HEK293 (cell line): ENCODE measurements at regions not wholly inside any gene's neighbourhood (a gene's known extent, or its start where the extent isn't known, plus 50 kb on each side); places are given as distances from the start of the nearest gene placed in this dataset.

ENCODE experiments used
- CTCF ChIA-PET: fragments of 350-600 bp; formaldehyde crosslinking; extraction: SDS; loops from one replicate; lab custom pipeline; 2021; ENCODE audit warnings: antibody characterized with exemption; lab: Yijun Ruan, JAX
- POLR2A ChIA-PET: fragments of 300-600 bp; formaldehyde crosslinking; extraction: SDS; loops from one replicate; lab custom pipeline; 2020; ENCODE audit warnings: antibody characterized with exemption, inconsistent platforms; lab: Yijun Ruan, JAX
- H3K27ac ChIP-seq: fragments of 200-500 bp; sonication (Bioruptor generic); 2 replicates; pipeline ENCODE4 v1.5.1; 2014; ENCODE audit warnings: low read depth, low read length, control low read depth, inconsistent platforms; ENCODE audit errors: extremely low read depth
- H3K36me3 ChIP-seq, 2 experiments: fragments of 200-500 bp in 1 of 2; sonication (Bioruptor generic) in 1 of 2; 1 replicate in 1 of 2; 2 replicates in 1 of 2; pipeline ENCODE4 v1.5.1; 2014 to 2017; ENCODE audit warnings: inconsistent platforms in 2 of 2, low read length in 2 of 2; ENCODE audit not compliant: control insufficient read depth in 2 of 2, insufficient read depth in 1 of 2
- H3K4me1 ChIP-seq: fragments of 200-500 bp; sonication (Bioruptor generic); 2 replicates; pipeline ENCODE4 v1.5.1; 2014; ENCODE audit warnings: mild to moderate bottlenecking, low read length, inconsistent platforms; ENCODE audit not compliant: control insufficient read depth, insufficient read depth
- H3K4me3 ChIP-seq: 2 replicates; pipeline ENCODE4 v1.5.1; 2011; ENCODE audit warnings: low read depth, mild to moderate bottlenecking, control low read depth, low read length, moderate library complexity
- H3K9me3 ChIP-seq: fragments of 200-500 bp; sonication (Bioruptor generic); 2 replicates; pipeline ENCODE4 v1.5.1; 2014; ENCODE audit warnings: low read depth, low read length, inconsistent platforms; ENCODE audit not compliant: control insufficient read depth, insufficient read depth
- BCL6B ChIP-seq: fragments of 450-650 bp; formaldehyde crosslinking; IDR thresholded peaks from 2 replicates; pipeline ENCODE4 v1.5.1; 2017; ENCODE audit warnings: missing biosample characterization, missing genetic modification characterization
- GLI2 ChIP-seq: fragments of 450-650 bp; formaldehyde crosslinking; IDR thresholded peaks from 2 replicates; pipeline ENCODE4; 2017; ENCODE audit warnings: missing biosample characterization, missing genetic modification characterization, low read depth, borderline replicate concordance
- KLF7 ChIP-seq: fragments of 450-650 bp; formaldehyde crosslinking; IDR thresholded peaks from 2 replicates; pipeline ENCODE4 v1.5.1; 2016; ENCODE audit warnings: missing biosample characterization, missing genetic modification characterization, borderline replicate concordance
- MYNN ChIP-seq: fragments of 450-650 bp; formaldehyde crosslinking; IDR thresholded peaks from 2 replicates; pipeline ENCODE4 v1.5.1; 2016; ENCODE audit warnings: missing biosample characterization, missing genetic modification characterization, borderline replicate concordance
- SP3 ChIP-seq: fragments of 450-650 bp; formaldehyde crosslinking; IDR thresholded peaks from 2 replicates; pipeline ENCODE4 v1.5.1; 2016; ENCODE audit warnings: missing biosample characterization, missing genetic modification characterization
- ZBTB48 ChIP-seq: fragments of 450-650 bp; formaldehyde crosslinking; IDR thresholded peaks from 2 replicates; pipeline ENCODE4 v1.5.1; 2016; ENCODE audit warnings: missing biosample characterization, missing genetic modification characterization
- ZEB2 ChIP-seq: fragments of 450-650 bp; formaldehyde crosslinking; IDR thresholded peaks from 2 replicates; pipeline ENCODE4 v1.5.1; 2016; ENCODE audit warnings: missing biosample characterization, missing genetic modification characterization
- ZFHX2 ChIP-seq: fragments of 450-650 bp; formaldehyde crosslinking; conservative IDR thresholded peaks from 2 replicates; pipeline ENCODE4 v1.5.1; 2016; ENCODE audit warnings: missing biosample characterization, missing genetic modification characterization
- ZFP41 ChIP-seq: fragments of 450-650 bp; formaldehyde crosslinking; IDR thresholded peaks from 2 replicates; pipeline ENCODE4 v1.5.1; 2016; ENCODE audit warnings: missing biosample characterization, missing genetic modification characterization, borderline replicate concordance
- ZNF133 ChIP-seq: fragments of 450-650 bp; formaldehyde crosslinking; IDR thresholded peaks from 2 replicates; pipeline ENCODE4 v1.5.1; 2016; ENCODE audit warnings: missing biosample characterization, missing genetic modification characterization
- ZNF184 ChIP-seq: fragments of 450-650 bp; IDR thresholded peaks from 2 replicates; pipeline ENCODE4 v1.5.1; 2018; ENCODE audit warnings: missing biosample characterization, mild to moderate bottlenecking, missing genetic modification characterization
- ZNF23 ChIP-seq: fragments of 450-650 bp; formaldehyde crosslinking; IDR thresholded peaks from 2 replicates; pipeline ENCODE4 v1.5.1; 2016; ENCODE audit warnings: missing biosample characterization, missing genetic modification characterization, borderline replicate concordance
- ZNF239 ChIP-seq: fragments of 450-650 bp; formaldehyde crosslinking; IDR thresholded peaks from 2 replicates; pipeline ENCODE4 v1.5.1; 2016; ENCODE audit warnings: missing biosample characterization, missing genetic modification characterization
- ZNF37A ChIP-seq: fragments of 450-650 bp; IDR thresholded peaks from 2 replicates; pipeline ENCODE4 v1.5.1; 2018; ENCODE audit warnings: missing biosample characterization, missing genetic modification characterization
- ZNF391 ChIP-seq: fragments of 450-650 bp; formaldehyde crosslinking; IDR thresholded peaks from 2 replicates; pipeline ENCODE4 v1.5.1; 2016; ENCODE audit warnings: low read depth, missing biosample characterization, missing genetic modification characterization, borderline replicate concordance
- ZNF513 ChIP-seq: fragments of 450-650 bp; IDR thresholded peaks from 2 replicates; pipeline ENCODE4 v1.5.1; 2018; ENCODE audit warnings: missing biosample characterization, missing genetic modification characterization
- ZNF514 ChIP-seq: fragments of 450-650 bp; formaldehyde crosslinking; IDR thresholded peaks from 2 replicates; pipeline ENCODE4 v1.5.1; 2016; ENCODE audit warnings: missing biosample characterization, missing genetic modification characterization
- ZNF558 ChIP-seq: fragments of 450-650 bp; formaldehyde crosslinking; IDR thresholded peaks from 2 replicates; pipeline ENCODE4 v1.5.1; 2016; ENCODE audit warnings: missing biosample characterization, missing genetic modification characterization
- ZNF560 ChIP-seq: fragments of 450-650 bp; formaldehyde crosslinking; IDR thresholded peaks from 2 replicates; pipeline ENCODE4 v1.5.1; 2017; ENCODE audit warnings: missing biosample characterization, missing genetic modification characterization, borderline replicate concordance
- ZNF610 ChIP-seq: fragments of 450-650 bp; formaldehyde crosslinking; IDR thresholded peaks from 2 replicates; pipeline ENCODE4 v1.5.1; 2016; ENCODE audit warnings: missing biosample characterization, missing genetic modification characterization, borderline replicate concordance
- ZNF624 ChIP-seq: fragments of 450-650 bp; formaldehyde crosslinking; IDR thresholded peaks from 2 replicates; pipeline ENCODE4 v1.5.1; 2017; ENCODE audit warnings: missing biosample characterization, missing genetic modification characterization
- ZNF692 ChIP-seq: fragments of 450-650 bp; formaldehyde crosslinking; IDR thresholded peaks from 2 replicates; pipeline ENCODE4 v1.5.1; 2016; ENCODE audit warnings: missing biosample characterization, missing genetic modification characterization
- ZNF776 ChIP-seq: fragments of 450-650 bp; formaldehyde crosslinking; IDR thresholded peaks from 2 replicates; pipeline ENCODE4 v1.5.0; 2017; ENCODE audit warnings: missing biosample characterization, missing genetic modification characterization, borderline replicate concordance
- ZNF791 ChIP-seq: fragments of 450-650 bp; formaldehyde crosslinking; IDR thresholded peaks from 2 replicates; pipeline ENCODE4 v1.5.1; 2016; ENCODE audit warnings: missing biosample characterization, missing genetic modification characterization
- ZSCAN23 ChIP-seq: fragments of 450-650 bp; formaldehyde crosslinking; IDR thresholded peaks from 2 replicates; pipeline ENCODE4 v1.5.1; 2016; ENCODE audit warnings: missing biosample characterization, missing genetic modification characterization

- no peaks in the 10 kb centered on the region for H3K4me1 ChIP-seq
- H3K27ac ChIP-seq, result no peak overlapping the region
- TF ChIP-seq SP3 (tag by site-specific recombination) (no peak), ZNF610 (tag by site-specific recombination) (no peak), ZBTB48 (tag by site-specific recombination) (no peak), KLF7 (no peak), ZFHX2 (tag by site-specific recombination) (no peak), ZNF391 (tag by site-specific recombination) (no peak), ZNF692 (no peak), ZNF23 (tag by site-specific recombination) (no peak), ZSCAN23 (tag by site-specific recombination) (no peak), ZNF239 (tag by site-specific recombination) (no peak), ZEB2 (tag by site-specific recombination) (no peak), BCL6B (no peak), ZNF514 (tag by site-specific recombination) (no peak)
- ChIA-PET POLR2A (no interaction called here), CTCF (no interaction called here)
- H3K4me3 ChIP-seq, result no peak overlapping the region
- no peaks in the 10 kb centered on the region for H3K36me3 ChIP-seq
- H3K9me3 ChIP-seq, result no peaks in the 10 kb centered on the region
Measured at GRCh38 chr9:93865245-93865644, 89.9 kb downstream of the BARX1 start.

GRCh38 chr9:93864840-93865239 lies 90.3 kb downstream of the BARX1 start:
- no peak overlapping the region for H3K4me3 ChIP-seq
- POLR2A ChIA-PET, result no interaction called here
- TF ChIP-seq ZNF37A (no peak), ZNF624 (tag by site-specific recombination) (no peak), ZNF513 (tag by site-specific recombination) (no peak), ZNF558 (tag by site-specific recombination) (no peak), ZNF184 (tag by site-specific recombination) (no peak), ZNF791 (tag by site-specific recombination) (no peak), ZNF560 (no peak), ZNF133 (tag by site-specific recombination) (no peak), MYNN (tag by site-specific recombination) (no peak), ZNF776 (tag by site-specific recombination) (no peak), ZFP41 (no peak), GLI2 (tag by site-specific recombination) (no peak)
- H3K9me3 ChIP-seq, result no peaks in the 10 kb centered on the region
- H3K27ac ChIP-seq, result no peak overlapping the region
- no peaks in the 10 kb centered on the region for H3K4me1 ChIP-seq
- no peaks in the 10 kb centered on the region for H3K36me3 ChIP-seq
- CTCF ChIA-PET, result no interaction called here
